Upper lobe of right lung (tissue), 1 donor: ENCODE measurements at regions not wholly inside any gene's neighbourhood (a gene's known extent, or its start where the extent isn't known, plus 50 kb on each side); places are given as distances from the start of the nearest gene placed in this dataset.

Experiments used
- ATAC-seq: fragments of 200-7000 bp; cut with Tn5 transposase; one replicate; pipeline ENCODE4 v1.9.1; 2020; ENCODE audit warnings: mild to moderate bottlenecking, moderate library complexity
- DNase-seq: peaks from one replicate; pipeline ENCODE4 v3.0.0-alpha.2; 2020
- H3K27ac ChIP-seq: fragments of 200-600 bp; one replicate; pipeline ENCODE4 v1.8.0; 2022
- H3K27me3 ChIP-seq: fragments of 200-600 bp; one replicate; pipeline ENCODE4 v1.8.0; 2022; ENCODE audit warnings: mild to moderate bottlenecking
- H3K36me3 ChIP-seq: fragments of 200-600 bp; one replicate; pipeline ENCODE4 v1.8.0; 2022
- H3K4me1 ChIP-seq: fragments of 200-600 bp; one replicate; pipeline ENCODE4 v1.8.0; 2022
- H3K4me3 ChIP-seq: fragments of 200-600 bp; one replicate; pipeline ENCODE4 v1.8.0; 2022; ENCODE audit warnings: mild to moderate bottlenecking
- H3K9me3 ChIP-seq: fragments of 200-600 bp; one replicate; pipeline ENCODE4 v1.8.0; 2022
- intact Hi-C: fragments of 100-400 bp; cut with DNase I; formaldehyde crosslinking; loops from one replicate; pipeline ENCODE4 v1.11.0; 2022
- TF ChIP-seq, protein P1 (sequence below): fragments of 200-600 bp; IDR thresholded peaks from one replicate; pipeline ENCODE4 v1.8.0; 2022; ENCODE audit warnings: antibody characterized with exemption
- donor health status: DM: no; HTN: yes; CAD: no; lungs with severe emphysema.

- TF ChIP-seq, protein P1, sequence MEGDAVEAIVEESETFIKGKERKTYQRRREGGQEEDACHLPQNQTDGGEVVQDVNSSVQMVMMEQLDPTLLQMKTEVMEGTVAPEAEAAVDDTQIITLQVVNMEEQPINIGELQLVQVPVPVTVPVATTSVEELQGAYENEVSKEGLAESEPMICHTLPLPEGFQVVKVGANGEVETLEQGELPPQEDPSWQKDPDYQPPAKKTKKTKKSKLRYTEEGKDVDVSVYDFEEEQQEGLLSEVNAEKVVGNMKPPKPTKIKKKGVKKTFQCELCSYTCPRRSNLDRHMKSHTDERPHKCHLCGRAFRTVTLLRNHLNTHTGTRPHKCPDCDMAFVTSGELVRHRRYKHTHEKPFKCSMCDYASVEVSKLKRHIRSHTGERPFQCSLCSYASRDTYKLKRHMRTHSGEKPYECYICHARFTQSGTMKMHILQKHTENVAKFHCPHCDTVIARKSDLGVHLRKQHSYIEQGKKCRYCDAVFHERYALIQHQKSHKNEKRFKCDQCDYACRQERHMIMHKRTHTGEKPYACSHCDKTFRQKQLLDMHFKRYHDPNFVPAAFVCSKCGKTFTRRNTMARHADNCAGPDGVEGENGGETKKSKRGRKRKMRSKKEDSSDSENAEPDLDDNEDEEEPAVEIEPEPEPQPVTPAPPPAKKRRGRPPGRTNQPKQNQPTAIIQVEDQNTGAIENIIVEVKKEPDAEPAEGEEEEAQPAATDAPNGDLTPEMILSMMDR: no peak
- ATAC-seq: no peak
- H3K9me3 ChIP-seq: no peaks in the 10 kb centered on the region
- H3K36me3 ChIP-seq: no peaks in the 10 kb centered on the region
- intact Hi-C loops: no loop called here
- H3K27ac ChIP-seq: no peak overlapping the region
- no peaks in the 10 kb centered on the region for H3K27me3 ChIP-seq
- H3K4me1 ChIP-seq: no peaks in the 10 kb centered on the region
- no peak for DNase-seq
- H3K4me3 ChIP-seq: no peak overlapping the region
Observed at GRCh38 chr1:195768377-195768776, 839.9 kb downstream of the KCNT2 start.

DNA sequence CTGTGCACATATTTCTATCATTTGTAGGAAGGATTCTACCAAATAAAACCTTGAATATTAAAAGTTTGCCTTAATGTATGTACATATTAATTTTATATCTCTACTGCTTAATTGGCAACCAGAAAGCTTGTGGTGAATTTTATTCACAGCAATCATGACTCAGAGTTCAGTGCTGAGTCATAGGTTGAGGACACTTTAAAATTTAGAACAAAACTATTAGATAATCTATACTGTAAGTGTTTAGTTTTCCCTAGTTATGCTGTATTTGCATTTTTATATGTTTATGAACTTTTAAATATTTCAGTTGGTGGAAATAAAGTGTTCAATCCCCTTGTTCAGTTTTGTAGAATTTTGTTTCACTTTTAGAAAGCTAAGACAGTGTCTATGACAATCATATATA, 841.5 kb downstream of the KCNT2 start:
- DNase-seq: no peak
- intact Hi-C loops: no loop called here
- Histone ChIP-seq H3K9me3 (no peaks in the 10 kb centered on the region), H3K4me1 (no peaks in the 10 kb centered on the region), H3K27ac (no peak overlapping the region), H3K4me3 (no peak overlapping the region), H3K27me3 (no peaks in the 10 kb centered on the region), H3K36me3 (no peaks in the 10 kb centered on the region)
- no peak for ATAC-seq
- TF ChIP-seq, protein P1: no peak

DNA sequence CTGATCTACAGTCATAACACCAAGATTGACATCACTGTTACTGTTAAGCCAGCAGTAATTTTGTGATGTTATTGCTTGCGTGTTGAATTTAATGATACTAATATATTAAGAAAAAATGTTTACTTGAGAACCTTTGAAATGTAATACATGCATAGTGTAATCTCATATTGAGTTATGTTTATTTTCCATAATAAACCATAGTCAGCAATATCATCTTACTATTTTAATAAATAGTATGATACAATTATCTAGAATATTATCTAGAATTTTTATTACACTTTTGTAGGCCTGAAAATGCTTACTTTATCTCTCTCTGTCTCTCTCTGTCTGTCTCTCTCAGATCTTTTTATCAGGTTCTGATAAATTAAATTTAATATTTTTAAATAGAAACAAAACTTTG, 843.1 kb downstream of the KCNT2 start:
- H3K36me3 ChIP-seq: no peaks in the 10 kb centered on the region
- no peaks in the 10 kb centered on the region for H3K9me3 ChIP-seq
- no peaks in the 10 kb centered on the region for H3K4me1 ChIP-seq
- no peak overlapping the region for H3K4me3 ChIP-seq
- DNase-seq (no peak), ATAC-seq (no peak)
- no peaks in the 10 kb centered on the region for H3K27me3 ChIP-seq
- H3K27ac ChIP-seq: no peak overlapping the region
- intact Hi-C loops: no loop called here
- TF ChIP-seq, protein P1: no peak

DNA sequence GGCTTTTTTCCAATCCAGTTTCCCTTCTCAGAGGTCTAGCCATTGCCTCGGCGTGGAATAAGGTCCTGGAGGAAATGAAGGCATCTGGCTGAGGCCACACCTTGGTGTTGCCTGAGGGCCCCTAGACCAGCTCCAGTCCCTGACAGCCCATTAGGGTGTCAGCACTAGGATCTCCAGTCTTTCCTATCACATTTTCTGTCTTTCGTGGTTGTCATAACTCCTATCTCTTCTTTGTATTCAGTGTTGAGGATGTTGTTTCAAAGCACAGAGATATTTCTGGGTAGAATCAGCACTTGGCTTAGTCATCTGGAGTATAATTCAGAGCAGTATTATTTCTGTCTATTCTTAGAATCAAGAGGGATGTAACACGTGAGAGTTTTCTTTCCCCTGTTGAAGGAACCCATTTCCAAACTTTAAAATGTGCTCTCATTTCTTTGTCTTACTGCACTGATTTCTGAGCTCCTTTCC, 844.3 kb downstream of the KCNT2 start:
- intact Hi-C loops: no loop called here
- DNase-seq: no peak
- H3K4me1 ChIP-seq: no peaks in the 10 kb centered on the region
- H3K9me3 ChIP-seq: no peaks in the 10 kb centered on the region
- no peaks in the 10 kb centered on the region for H3K27me3 ChIP-seq
- TF ChIP-seq, protein P1: no peak
- H3K27ac ChIP-seq: no peak overlapping the region
- ATAC-seq: no peak
- no peaks in the 10 kb centered on the region for H3K36me3 ChIP-seq
- no peak overlapping the region for H3K4me3 ChIP-seq

GRCh38 chr1:195763146-195763906, 844.9 kb downstream of the KCNT2 start:
- no peaks in the 10 kb centered on the region for H3K36me3 ChIP-seq
- no peak overlapping the region for H3K4me3 ChIP-seq
- TF ChIP-seq, protein P1: no peak
- H3K4me1 ChIP-seq: no peaks in the 10 kb centered on the region
- no peaks in the 10 kb centered on the region for H3K9me3 ChIP-seq
- DNase-seq: no peak
- no peak for ATAC-seq
- intact Hi-C loops: no loop called here
- H3K27ac ChIP-seq: no peak overlapping the region
- H3K27me3 ChIP-seq: no peaks in the 10 kb centered on the region
